ENCODE measurements at regions not wholly inside any gene's neighbourhood (a gene's known extent, or its start where the extent isn't known, plus 50 kb on each side); places are given as distances from the start of the nearest gene placed in this dataset.

DNA sequence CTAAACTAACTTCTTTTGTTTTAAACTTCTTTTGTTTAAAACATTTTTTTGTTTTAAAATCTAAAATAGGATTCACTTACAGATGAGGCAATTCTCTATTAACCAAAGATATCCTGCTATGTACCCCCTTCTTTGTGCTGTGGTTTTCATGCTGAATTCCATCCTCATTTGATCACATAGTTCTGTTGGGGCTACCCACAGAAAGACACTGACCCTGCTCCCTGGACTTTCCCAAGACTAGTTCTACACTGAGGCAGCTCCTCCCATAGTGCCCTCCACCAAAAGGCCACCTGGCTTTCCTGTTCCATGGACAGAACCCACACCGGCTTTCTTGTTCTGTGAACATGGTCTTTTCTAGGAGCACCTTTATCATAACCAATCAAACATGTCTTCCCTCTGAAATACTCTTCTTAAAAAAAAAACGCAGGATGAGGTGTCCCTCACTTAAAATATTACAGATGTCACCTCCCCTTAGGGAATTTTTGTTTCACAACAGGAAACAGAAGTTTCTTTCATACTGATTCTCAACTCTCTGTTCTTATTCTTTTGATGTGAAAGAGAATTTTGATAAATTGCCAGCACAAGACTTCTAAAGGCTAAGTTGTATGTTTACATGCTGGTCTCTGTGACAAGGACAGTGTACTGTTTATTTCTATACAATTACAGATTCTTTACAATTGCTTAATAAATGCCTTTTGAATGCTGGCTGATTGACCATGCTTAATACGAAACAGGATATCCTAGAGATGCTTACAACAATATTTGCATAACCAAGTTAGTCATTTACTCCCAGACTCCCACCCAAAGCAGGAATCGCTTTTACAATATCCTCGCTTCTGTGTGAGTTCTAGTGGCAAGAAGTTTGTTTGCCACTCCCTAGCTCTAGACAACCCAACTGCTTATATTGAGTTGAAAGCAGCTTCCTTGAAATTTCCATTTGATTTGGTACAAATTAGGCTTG, 300.4 kb downstream of the DTWD2 start:
- no peak for DNase-seq (ENCODE audit: low read depth, low spot score)

DNA sequence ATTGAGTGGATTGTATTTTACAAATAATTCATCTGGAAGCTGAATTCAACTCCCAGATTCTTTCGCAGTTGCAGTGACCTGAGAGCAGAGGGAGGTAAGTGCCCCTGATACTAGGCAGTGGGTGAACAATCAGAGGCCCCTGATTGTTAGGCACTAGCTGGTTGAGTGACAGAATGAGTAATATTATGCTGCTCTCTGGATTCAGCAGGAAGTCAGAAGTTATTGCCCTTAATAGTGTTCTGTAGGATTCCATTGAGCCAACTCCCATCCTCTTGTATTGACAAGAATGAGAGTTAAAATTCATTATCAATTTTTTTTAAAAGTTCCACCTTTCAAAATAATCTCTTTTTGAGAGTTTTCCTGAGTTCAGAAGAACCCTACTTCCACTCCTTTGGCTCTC, 301.2 kb downstream of the DTWD2 start:
- DNase-seq (ENCODE audit: low read depth, low spot score) = no peak

GRCh38 chr5:118681655-118682054, 306.7 kb downstream of the DTWD2 start:
- no peak for DNase-seq (ENCODE audit: low read depth, low spot score)

DNA sequence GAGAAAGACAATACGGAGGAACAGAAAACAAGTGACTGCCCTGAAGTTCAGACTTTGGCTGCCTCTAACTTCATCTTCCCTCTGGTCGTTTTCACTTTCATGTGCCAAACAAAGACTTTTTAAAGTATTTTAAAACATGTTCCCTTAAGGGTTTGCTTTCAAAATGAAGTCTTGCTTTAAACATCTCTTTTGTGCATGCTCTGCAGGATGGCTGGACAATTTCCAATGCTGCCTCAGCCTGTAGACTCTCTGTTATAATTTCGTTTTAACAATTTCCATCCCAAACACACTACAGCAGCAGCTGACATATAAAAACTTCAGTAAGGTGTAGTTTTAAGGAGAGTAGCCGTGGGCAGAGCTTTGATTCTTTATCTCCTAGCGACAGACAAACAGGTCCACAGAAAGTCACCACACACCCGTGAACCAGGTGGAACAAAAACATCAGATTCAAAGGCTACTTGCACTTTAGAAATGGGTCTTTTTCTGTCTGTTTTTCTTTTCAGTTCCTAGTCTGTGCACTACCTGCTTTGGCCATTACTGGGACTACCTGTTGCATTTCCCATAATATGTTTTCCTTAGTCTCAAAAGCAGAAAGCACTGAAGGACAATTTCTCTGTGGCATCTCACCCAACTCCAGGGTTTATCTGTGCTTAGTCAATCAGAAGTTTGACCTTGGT, 308.9 kb downstream of the DTWD2 start:
- DNase-seq (ENCODE audit: low read depth, low spot score) = no peak

DNA sequence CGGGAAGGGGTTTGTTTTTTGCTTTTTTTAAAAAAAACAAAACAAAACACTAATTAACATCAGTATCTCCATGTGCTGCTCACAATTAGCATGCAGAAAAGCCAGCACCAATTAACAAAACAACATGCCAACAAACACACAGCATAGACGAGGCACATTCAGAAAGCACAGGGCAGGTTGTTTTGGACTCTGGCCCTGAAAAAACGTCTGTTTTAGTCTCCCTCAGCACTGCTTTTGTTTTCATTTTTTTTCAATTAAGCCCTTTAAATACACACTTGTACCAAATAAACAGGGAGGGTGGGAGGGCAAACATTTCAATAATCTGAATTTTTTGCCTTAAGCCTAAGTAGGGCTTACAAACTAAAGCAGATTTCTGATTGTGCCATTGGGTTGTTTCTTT, 309.6 kb downstream of the DTWD2 start:
- DNase-seq (ENCODE audit: low read depth, low spot score) = no peak

DNA sequence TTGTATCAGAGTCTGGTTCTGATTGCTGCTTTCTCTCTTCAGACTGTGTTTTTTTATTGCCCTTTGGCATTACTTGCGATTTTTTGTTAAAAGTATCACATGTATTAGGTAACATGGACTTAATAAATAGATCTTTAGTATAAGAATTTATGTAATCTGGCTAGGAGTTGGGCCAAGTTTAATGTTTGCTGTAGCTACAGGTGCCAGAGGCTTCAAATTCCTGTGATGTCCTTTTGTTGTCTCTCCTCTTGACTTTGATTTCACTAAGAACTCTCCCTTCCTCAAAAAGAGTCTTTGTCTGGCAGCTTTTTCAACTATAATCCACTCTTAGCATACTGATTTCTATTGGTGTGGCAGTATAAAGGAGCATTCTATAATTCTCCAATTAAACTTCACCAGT, 313.1 kb downstream of the DTWD2 start:
- no peak for DNase-seq (ENCODE audit: low read depth, low spot score)

DNA sequence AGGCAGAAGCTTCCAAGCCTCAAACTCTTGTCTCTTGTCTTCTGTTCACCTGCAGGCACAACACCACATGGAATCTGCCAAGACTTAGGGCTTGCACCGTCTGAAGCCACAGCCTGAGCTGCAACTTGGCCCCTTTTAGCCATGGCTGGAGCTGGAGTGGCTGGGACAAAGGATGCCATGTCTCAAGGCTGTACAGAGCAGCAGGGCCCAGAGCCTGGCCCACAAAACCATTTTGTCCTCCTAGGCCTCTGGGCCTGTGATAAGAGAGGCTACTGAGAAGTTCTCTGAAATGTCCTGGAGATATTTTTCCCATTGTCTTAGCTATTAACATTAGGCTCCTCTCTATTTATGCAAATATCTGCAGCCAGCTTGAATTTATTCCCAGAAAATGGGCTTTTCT, 330.8 kb downstream of the DTWD2 start:
- no peak for DNase-seq (ENCODE audit: low read depth, low spot score)

DNA sequence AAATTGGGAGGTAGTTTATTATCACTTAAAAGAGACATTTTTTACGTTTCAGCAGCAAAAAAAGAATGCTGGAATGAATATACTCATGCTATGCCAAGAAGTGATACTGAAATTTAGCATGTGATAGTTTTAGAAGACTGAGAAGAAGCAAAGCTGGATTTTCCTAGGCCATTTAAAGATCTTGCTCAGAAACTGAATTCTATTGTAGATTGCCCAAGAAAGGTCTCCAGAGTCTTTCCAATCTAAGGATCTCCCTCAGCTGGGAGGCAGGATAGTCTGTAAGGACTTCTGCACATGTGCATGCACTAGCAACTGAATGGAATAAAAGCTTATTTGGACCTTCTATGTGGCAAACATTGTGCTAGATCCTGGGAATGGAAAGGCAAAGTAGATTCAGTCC, 334.5 kb downstream of the DTWD2 start:
- DNase-seq (ENCODE audit: low read depth, low spot score) = no peak

DNA sequence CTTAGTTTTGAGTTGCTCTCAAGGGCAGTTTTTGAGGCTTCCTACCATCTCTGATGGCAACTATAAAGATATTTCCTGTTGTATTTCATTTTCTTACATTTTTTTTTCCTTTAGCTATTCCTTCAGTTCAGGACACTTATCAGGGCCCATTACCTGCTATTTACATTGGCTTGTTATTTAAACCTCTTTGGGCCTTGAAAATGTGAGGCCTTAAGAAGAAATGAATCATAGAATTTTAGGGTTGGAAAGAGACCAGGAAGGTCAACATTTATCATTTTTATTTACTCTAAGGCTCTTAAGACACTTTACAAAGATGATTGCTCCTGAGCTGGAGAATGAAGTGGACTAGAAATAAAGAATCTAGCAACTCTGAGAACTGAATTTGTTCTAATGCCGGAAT, 335.2 kb downstream of the DTWD2 start:
- no peak for DNase-seq (ENCODE audit: low read depth, low spot score)

DNA sequence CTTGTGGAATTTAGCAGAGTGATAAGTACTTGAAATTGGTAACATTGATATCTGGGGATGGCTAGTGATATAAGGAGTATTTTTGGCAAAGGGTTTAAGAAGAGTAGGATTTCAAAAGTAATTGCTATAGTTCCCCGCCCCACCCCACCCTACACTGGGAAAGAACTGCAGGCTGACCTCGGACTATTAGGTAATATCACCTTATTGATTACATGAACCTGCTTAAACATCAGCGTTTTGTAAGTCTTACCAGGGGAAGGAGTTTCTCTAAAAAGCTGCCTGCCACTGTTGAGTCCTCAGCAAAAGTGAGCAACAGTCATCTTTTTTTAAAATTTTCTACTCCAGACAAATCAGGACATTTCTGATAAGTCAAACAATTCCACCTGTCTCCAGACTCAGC, 337.3 kb downstream of the DTWD2 start:
- no peak for DNase-seq (ENCODE audit: low read depth, low spot score)

GRCh38 chr5:118647587-118647986, 340.8 kb downstream of the DTWD2 start:
- no peak for DNase-seq (ENCODE audit: low read depth, low spot score)

DNA sequence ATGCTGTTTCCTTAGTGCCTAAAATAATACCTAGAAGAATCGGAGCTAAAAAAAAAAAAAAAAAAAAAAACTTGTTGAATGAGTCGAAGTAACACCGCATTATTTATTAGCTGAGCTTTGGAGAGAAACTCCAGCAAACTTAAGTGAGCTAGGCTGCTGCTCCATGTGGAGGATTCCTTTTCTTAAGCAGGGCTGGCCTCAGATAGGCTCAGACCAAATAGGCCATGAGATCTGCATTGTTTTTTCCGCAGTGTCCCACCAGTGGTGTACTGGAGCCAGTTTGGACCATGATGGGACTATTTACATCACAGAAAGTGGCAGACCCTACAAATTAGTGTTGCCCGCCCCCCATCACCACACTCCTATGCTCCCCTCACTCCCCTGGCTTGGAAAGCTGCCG, 341.4 kb downstream of the DTWD2 start:
- no peak for DNase-seq (ENCODE audit: low read depth, low spot score)

GRCh38 chr5:118637947-118638670, 350.2 kb downstream of the DTWD2 start:
- DNase-seq (ENCODE audit: low read depth, low spot score) = no peak

GRCh38 chr5:118628660-118629354, 359.5 kb downstream of the DTWD2 start:
- no peak for DNase-seq (ENCODE audit: low read depth, low spot score)

- DNase-seq (ENCODE audit: low read depth, low spot score) = no peak
Measured at GRCh38 chr5:118620233-118620632, 368.1 kb downstream of the DTWD2 start.

GRCh38 chr5:118619823-118620222, 368.5 kb downstream of the DTWD2 start:
- DNase-seq (ENCODE audit: low read depth, low spot score) = no peak

- DNase-seq (ENCODE audit: low read depth, low spot score) = no peak
Measured at GRCh38 chr5:118616281-118616680, 372.1 kb downstream of the DTWD2 start.

DNA sequence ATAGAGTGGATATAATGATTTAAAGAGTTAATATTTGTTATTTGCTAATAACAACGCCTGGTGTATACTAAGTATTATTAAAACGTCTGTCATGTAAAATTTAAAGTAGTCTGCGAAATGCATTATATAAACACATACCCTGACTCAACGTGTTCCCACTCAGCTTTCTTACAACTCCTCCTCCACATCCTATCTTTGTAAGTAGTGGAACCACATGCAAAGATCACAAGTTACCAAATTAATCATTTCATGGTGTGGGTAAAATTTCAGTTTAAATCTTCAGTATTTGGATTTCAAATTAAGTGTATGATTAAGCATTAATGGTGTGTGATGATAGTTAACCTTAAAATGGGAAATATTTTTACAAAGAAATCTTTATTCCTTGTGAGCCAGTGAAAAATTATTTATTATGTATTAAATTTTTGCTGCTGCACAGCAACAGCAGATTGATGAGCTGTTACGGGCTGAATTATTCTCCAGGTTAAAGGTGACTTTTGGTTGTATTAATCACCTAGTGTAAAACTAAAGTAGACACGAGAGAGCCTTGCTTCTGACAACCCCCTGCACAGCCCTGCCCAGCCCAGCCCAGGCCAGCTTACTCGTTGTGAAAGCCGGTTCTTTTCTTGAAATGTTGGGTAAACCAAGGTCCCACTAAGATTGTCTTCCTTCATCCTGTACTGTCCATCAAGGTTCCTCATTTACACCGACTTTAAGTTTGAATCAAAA, 373.5 kb downstream of the DTWD2 start:
- DNase-seq (ENCODE audit: low read depth, low spot score) = no peak

DNA sequence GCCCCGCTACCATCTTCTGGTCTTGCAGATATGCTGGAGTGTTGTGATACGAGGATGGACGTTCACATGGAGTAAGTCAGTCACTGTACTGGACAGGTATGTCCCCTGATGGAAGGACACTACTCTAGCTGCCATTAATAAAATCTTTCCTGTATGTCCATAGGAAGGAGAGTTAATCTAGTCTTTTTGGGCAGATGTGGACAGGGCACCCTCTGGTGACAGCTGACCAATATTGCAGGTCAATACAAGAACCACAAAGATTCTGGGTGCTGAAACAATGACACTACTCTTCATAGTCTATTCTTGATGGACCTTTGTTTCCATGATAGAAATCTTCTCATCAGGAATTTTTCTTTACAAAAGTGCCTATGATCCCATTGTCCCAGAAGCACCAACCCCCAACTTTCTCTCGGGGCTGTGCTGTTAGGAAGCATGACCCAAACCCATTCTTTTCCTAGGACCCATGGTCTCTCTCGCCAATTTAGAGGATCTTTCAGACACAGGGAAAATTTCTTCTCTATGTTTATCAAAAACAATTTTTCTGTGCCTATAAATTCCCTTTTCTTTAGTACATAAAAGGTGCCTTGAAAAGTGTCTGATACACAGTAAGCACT, 376.9 kb downstream of the DTWD2 start:
- no peak for DNase-seq (ENCODE audit: low read depth, low spot score)

GRCh38 chr5:118606940-118607339, 381.4 kb downstream of the DTWD2 start:
- DNase-seq (ENCODE audit: low read depth, low spot score) = no peak

GRCh38 chr5:118605761-118606160, 382.6 kb downstream of the DTWD2 start:
- DNase-seq (ENCODE audit: low read depth, low spot score) = no peak
